ENCODE measurements at regions not wholly inside any gene's neighbourhood (a gene's known extent, or its start where the extent isn't known, plus 50 kb on each side); places are given as distances from the start of the nearest gene placed in this dataset.
A peak's percentile ranks its signal among the peaks of the same experiment; 100 is the strongest.

GRCh38 chr22:49184736-49185135 lies 642.9 kb downstream of the BRD1 start:
- Histone ChIP-seq H3K36me3 (no peaks in the 10 kb centered on the region), H3K9me3 (no peaks in the 10 kb centered on the region), H3K4me1 (no peaks in the 10 kb centered on the region), H3K27ac (no peak overlapping the region), H3K27me3 (replicated peaks in 1 of 7) (peaks cover 0 to 38% (median 0%) of the 10 kb centered on the region in 7 donors), H3K4me3 (no peak overlapping the region)
- intact Hi-C loops (cut with DNase I; ENCODE audit: low total_unique reads): no loop called here
- TF ChIP-seq POLR2A (IDR thresholded peaks at IDR 0.05) (no peak), POLR2AphosphoS5 (IDR thresholded peaks at IDR 0.05) (no peak), CTCF (IDR thresholded peaks at IDR 0.05 in 8 of 11, conservative IDR thresholded peaks at IDR 0.05 in 3 of 11) (no peak)
- peak; percentile 58 for DNase-seq
- WGBS, 5 donors: 86 to 90% (median 89%) methylated on average over 15 of the region's 15 CpGs

- Histone ChIP-seq H3K4me1 (no peaks in the 10 kb centered on the region), H3K36me3 (no peaks in the 10 kb centered on the region), H3K27me3 (replicated peaks in 1 of 7) (peaks cover 0 to 47% (median 0%) of the 10 kb centered on the region in 7 donors), H3K9me3 (no peaks in the 10 kb centered on the region), H3K27ac (no peak overlapping the region), H3K4me3 (no peak overlapping the region)
- intact Hi-C loops (cut with DNase I; ENCODE audit: low total_unique reads): no loop called here
- TF ChIP-seq POLR2A (IDR thresholded peaks at IDR 0.05): no peak
- no peak for TF ChIP-seq POLR2AphosphoS5 (IDR thresholded peaks at IDR 0.05)
- TF ChIP-seq CTCF (IDR thresholded peaks at IDR 0.05 in 8 of 11, conservative IDR thresholded peaks at IDR 0.05 in 3 of 11): no peak
- WGBS, 5 donors: 75 to 82% (median 78%) methylated on average over 26 of the region's 26 CpGs
- peak; percentile 56 for DNase-seq
Observed at GRCh38 chr22:49183826-49184216, 643.9 kb downstream of the BRD1 start.

- 67 to 83% (median 70%) methylated on average over 11 to 22 of the region's 22 CpGs for WGBS, 5 donors
- Histone ChIP-seq H3K36me3 (no peaks in the 10 kb centered on the region), H3K4me3 (no peak overlapping the region), H3K27ac (no peak overlapping the region), H3K9me3 (no peaks in the 10 kb centered on the region), H3K4me1 (no peaks in the 10 kb centered on the region), H3K27me3 (replicated peaks in 1 of 7) (peaks cover 0 to 52% (median 0%) of the 10 kb centered on the region in 7 donors)
- TF ChIP-seq POLR2AphosphoS5 (IDR thresholded peaks at IDR 0.05) (no peak), POLR2A (IDR thresholded peaks at IDR 0.05) (no peak), CTCF (IDR thresholded peaks at IDR 0.05 in 8 of 11, conservative IDR thresholded peaks at IDR 0.05 in 3 of 11) (no peak)
- intact Hi-C loops (cut with DNase I; ENCODE audit: low total_unique reads): no loop called here
- DNase-seq: peak; percentile 51
Observed at GRCh38 chr22:49183208-49183825, 644.4 kb downstream of the BRD1 start.

GRCh38 chr22:49182416-49182815 lies 645.3 kb downstream of the BRD1 start:
- Histone ChIP-seq H3K27ac (no peak overlapping the region), H3K36me3 (no peaks in the 10 kb centered on the region), H3K27me3 (replicated peaks in 1 of 7) (peaks cover 0 to 60% (median 0%) of the 10 kb centered on the region in 7 donors), H3K4me1 (no peaks in the 10 kb centered on the region), H3K4me3 (no peak overlapping the region), H3K9me3 (no peaks in the 10 kb centered on the region)
- peak; percentile 69 for DNase-seq
- TF ChIP-seq POLR2AphosphoS5 (IDR thresholded peaks at IDR 0.05) (no peak), CTCF (IDR thresholded peaks at IDR 0.05 in 8 of 11, conservative IDR thresholded peaks at IDR 0.05 in 3 of 11) (no peak), POLR2A (IDR thresholded peaks at IDR 0.05) (no peak)
- 86 to 93% (median 91%) methylated on average over 20 of the region's 20 CpGs for WGBS, 5 donors
- intact Hi-C loops (cut with DNase I; ENCODE audit: low total_unique reads): no loop called here

Measured in spleen (tissue), 11 donors.